GM18505 (cell line): ENCODE measurements at regions not wholly inside any gene's neighbourhood (a gene's known extent, or its start where the extent isn't known, plus 50 kb on each side); places are given as distances from the start of the nearest gene placed in this dataset.
"Not testable (repeated sequence)": the region's sequence is repeated elsewhere in the genome, so short reads cannot be mapped to it uniquely, and the experiment has no call there.

Experiments
- ATAC-seq: cut with Tn5 transposase; IDR thresholded peaks from one replicate; pipeline ENCODE4 v1.9.1; 2021; ENCODE audit not compliant: unreplicated experiment
- POLR2A ChIP-seq: IDR thresholded peaks from 4 replicates; pipeline ENCODE4 v1.6.1; 2011; ENCODE audit warnings: borderline replicate concordance; ENCODE audit not compliant: insufficient read depth, insufficient read length; ENCODE audit errors: extremely low read depth

DNA sequence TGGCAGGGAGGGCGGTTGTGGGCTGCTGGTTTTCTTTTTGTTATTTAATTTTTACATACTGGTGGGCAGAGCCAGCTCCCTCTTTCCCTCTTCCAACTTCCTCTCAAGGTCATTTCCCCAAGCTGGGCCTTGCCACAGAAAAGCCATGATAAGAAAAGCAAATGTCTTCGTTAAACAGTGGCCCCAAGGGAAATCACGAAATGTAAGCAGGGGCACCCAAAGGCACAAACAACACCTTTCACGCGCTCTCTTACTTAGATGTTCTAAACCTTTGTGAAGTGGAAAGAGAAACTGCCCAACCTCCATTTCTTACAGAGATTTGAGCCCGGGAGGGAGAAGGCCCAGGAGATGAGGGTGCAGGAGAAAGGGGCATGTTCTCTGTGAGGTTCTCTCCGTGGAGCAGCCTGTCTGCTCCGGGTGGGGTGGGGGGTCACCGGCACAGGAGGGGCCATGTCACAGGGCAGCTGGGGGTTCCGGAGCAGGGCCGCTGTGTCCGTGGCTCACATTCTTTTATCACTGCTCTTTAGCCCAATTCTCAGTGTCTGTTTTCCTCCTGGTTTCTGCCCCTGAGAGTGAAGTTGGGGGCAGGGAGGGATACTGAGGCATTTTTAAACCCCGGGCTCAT lies 190.7 kb upstream of the GATA6 start:
- no peak for TF ChIP-seq POLR2A
- no peak for ATAC-seq

DNA sequence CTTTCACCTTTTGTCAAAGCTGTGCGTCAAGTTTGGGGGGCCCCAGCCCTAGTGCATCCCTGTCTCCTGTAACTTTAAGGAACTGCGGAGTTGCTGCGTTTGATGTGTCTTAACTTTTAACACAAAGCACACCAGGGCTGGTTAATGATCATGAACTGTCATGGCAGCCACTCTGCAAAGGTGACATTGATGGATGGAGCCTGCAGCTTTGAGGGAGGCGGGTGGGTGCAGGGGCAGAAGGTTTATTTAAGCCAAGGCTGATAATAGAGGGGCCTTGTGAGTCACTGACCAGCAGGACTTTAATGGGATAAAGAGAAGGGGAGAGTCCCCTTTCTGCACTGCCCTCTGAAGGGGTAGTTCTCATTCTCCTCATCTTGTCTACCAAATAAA lies 190.2 kb upstream of the GATA6 start:
- no peak for ATAC-seq
- TF ChIP-seq POLR2A: no peak

DNA sequence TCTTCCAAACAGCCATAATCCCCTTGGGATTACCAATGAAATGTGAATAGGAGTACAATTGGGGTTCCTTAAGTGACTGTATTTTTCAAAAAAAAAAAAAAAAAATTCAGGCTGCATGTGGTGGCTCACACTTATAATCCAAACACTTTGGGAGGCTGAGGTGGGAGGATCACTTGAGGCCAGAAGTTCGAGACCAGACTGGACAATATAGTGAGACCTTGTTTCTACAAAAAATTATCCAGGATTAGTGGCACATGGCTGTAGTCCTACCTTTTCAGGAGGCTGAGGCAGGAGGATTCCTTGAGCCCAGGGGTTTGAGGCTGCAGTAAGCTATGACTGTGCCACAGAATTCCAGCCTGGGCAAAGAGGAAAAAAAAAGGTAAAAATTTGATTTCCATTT lies 189.6 kb upstream of the GATA6 start:
- no peak for ATAC-seq
- TF ChIP-seq POLR2A: no peak

DNA sequence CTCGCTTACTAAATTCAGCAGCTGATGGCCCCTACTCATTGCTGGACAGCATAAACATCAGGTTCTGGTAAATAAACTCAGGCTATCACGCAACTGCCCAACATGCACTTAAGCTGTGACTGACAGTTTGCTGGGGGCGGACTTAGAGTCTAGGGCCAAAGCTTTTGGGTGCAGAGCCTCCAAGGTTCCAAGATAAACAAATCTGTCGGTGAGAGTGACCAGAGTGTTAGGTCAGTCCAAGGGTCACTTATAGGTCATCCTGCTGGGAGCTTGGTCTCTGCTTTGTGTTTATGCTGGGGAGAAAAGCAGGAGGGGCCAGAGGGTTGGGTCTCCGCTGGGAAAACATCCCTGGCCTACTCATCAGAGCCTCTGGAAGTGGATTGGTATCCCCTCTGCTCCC lies 188.6 kb upstream of the GATA6 start:
- ATAC-seq: no peak
- no peak for TF ChIP-seq POLR2A

DNA sequence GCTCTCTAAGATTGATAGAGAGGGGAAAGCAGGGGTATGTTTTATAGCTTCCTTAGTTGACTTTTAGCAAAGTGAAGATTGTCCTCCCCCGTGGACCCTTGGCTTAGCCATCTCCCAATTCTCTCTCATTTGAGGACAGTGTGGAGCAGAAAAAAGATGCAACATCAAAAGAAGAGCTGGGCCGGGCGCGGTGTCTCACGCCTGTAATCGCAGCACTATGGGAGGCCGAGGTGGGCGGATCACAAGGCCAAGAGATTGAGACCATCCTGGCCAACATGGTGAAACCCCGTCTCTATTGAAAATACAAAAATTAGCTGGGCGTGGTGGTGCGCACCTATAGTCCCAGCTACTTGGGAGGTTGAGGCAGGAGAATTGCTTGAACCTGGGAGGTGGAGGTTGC lies 187.9 kb upstream of the GATA6 start:
- not testable (repeated sequence) for ATAC-seq

DNA sequence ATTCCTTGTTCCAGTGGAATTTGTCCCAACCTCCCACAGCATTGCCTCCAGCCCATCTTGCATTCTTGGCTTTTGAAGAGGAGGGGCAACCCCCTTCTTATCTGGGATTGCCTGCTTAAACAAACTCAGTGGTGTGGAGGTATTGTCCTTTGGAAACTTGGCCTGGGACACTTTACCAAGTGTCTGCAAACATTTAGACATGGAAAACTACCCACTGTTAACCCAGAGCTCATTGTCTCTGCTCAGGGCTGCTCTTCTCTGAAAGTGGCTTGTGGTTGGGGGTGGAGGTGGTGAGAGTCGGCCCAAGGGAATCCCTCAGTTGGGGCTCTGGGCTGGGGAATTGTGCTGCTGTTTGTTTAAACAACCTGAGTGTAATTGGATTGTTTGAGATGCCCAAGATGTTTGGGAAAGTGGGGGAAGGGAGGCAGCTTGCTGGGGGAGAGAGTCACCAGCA lies 178.3 kb upstream of the GATA6 start:
- no peak for TF ChIP-seq POLR2A
- ATAC-seq: no peak

DNA sequence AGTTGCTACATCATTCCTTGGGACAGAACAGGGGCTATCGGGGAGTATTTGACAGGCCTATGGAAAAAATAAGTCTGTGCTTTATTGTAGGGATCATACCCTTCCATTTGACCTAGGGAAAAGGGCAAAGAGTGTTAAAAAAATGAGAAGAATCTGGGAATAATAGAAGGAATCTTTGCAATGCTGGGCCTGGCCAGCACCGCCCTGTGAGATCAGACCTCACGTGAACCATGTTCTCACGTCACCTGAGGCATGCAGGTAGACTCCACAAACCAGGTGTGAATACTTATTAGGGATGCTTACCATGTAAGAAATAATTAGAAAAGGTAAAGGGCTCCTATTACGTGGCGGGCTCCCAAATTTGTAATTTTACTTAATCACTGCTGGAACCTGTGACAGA lies 177.5 kb upstream of the GATA6 start:
- TF ChIP-seq POLR2A: no peak
- ATAC-seq: no peak

DNA sequence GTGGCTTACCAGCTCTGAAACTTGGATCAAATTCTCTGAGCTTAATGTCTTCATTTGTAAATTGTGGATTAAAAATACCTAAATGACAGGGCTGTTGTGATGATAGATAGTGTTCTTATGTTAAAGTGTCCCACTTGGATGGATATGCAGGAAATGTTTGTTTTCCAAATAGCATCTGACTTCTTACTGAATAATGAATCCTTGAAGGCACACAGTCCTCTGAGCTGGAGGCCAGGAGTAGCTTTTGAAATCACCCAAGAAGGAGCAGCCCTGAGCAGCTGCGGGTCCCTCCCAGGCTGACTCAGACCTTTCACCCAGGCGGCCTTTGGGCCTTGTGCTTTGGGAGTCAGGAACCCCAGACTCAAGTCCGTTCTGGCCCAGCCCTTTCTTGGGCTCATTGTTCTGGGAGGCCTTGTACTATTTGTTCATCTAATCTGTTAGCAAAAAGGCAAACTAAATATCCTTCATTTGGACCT lies 173.0 kb upstream of the GATA6 start:
- TF ChIP-seq POLR2A: no peak
- ATAC-seq: no peak

DNA sequence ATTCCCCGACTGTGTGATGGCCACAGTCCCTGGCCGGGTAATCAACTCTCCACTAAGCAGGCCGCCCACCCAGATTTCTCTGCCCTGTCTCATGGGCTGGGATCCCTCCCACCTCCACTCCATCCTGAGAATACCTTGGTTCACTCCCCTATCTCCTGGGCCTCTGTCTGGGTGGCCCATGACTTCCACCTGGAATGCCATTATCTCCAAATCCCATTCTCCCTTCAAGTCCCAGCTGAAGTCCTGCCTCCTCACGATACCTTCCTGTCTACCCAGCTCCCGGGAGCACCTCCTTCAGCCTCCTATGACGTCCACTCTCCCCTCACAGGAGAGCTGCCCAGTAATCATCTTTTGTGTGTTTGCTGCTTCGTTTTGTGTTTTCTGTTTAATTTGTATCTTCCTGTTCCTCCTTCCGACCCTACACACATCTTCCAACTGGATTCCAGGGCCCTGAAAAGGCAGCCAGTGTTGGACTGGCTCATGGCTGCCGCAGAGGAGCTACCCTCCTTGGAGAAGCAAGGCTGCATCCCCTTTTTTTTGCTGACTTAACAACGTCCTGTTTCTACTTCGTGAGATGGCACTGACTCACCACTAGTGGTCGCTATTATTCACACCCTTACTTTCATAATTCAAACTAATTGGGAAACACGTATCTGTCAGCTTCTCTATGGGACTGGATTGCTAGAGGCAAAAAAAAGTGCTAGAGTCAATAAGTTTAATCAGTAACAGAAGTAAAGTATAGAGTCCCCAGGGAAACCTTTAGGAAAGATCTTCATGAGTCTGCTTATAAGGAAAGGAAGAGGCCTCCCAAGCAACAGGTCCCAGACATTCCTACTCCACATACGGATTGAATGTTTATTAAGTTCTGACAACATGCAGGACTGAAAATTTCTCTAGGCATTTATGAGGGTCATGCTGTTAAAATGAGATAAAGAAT lies 171.9 kb upstream of the GATA6 start:
- ATAC-seq: no peak
- TF ChIP-seq POLR2A: no peak

DNA sequence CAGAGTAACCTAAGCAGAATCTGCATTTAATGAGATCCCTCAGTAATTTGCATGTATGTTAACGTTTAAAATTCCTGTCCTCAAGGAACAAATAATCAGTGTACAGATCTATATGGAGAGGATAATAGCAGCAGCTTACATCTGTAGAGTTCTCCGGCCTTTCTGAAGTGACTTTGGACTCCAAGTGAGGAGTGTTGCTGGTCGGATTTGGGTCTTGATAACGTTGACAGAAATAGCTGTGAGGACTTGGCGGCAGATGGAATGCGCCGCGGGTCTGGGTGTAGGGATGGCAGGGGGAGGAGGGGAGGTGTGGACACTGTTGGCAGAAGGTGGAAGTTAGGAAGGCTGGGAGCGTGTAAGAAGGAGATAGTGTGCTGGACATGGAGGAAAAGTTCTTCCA lies 170.9 kb upstream of the GATA6 start:
- ATAC-seq: no peak
- no peak for TF ChIP-seq POLR2A

DNA sequence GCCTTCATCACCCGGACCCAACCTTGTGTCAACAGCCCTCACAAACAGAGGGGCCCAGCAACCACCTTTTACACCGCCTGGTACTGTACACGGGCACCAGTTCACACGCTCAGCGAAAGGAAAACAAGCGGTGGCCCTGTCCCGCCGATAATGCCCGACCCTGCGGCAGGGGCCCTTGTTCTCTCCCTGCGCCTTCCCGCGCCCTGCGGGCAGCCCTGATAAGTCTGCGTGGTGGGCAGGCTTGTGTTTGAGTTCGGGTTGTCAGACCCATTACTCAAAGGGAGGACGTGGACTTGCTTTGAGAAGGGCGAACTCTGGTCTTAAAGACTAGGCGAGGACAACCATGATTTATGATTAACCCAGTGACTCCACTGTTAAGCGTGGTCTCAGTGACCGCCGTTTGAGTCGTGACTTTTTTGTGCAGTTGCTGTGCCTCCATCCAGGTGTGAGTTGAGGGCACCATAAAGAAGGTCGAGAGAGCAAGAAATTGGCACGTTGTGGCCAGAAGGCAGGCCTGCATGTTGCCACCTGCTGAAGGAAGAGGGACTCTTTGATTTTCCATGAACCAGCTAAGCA lies 167.4 kb upstream of the GATA6 start:
- no peak for TF ChIP-seq POLR2A
- ATAC-seq: no peak

DNA sequence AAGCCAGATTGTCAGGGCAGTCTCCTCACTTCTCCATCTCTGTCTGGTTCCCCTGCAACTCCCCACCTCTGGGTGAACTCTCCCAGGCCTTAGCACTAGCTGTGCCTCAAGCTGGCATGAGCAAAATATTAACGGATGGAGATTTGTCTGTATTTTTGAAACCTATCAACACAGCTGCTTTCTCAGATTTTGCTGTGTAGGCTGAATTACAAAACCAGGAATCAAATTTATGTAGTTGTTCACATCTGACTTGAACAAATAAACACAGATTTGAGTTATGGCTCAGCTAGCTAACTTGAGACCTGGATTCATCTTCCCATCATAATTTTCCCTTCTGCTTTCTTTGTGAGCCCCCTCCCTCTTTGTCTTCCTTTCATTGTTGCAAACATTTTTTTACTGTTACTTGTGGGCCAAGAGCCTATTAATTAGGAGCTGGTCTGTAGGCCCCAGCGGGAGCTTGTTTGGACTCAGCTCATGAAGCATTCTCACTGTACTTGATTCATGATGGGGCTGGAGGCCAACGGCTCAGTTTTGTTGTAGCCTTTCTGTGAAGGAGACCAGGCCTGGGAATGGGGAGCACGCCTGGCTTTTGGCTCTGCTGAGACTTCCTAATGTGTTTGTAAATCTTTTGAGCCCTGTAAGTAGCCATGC lies 164.1 kb upstream of the GATA6 start:
- no peak for TF ChIP-seq POLR2A

DNA sequence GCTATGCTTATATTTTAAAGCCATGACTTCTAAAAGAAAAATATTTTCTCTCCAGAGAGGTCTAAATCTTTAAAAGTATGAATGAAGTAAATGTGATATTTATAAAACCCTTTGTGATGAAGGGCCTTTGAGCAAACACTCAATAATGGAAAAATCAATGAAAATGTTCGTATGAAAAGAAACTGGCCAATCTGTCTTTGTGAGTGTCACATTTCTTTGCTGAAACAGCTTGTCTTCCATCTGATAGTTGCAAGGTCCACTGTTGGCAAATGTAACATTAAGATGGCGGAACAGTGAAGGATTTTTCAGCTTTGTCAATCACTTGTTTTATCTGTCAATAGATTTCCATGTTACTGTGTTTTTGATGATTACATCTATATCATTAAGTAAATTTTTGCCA lies 162.9 kb upstream of the GATA6 start:
- no peak for TF ChIP-seq POLR2A
- no peak for ATAC-seq

More for the DNA sequence above, 164.1 kb upstream of the GATA6 start:
- no peak for ATAC-seq
